ENCODE measurements at regions not wholly inside any gene's neighbourhood (a gene's known extent, or its start where the extent isn't known, plus 50 kb on each side); places are given as distances from the start of the nearest gene placed in this dataset.
A peak's percentile ranks its signal among the peaks of the same experiment; 100 is the strongest.
"Not testable (repeated sequence)": the region's sequence is repeated elsewhere in the genome, so short reads cannot be mapped to it uniquely, and the experiment has no call there.

GRCh38 chr10:77740396-77740795 lies 102.8 kb upstream of the KCNMA1 start:
- not testable (repeated sequence) for DNase-seq (ENCODE audit: low spot score)

DNA sequence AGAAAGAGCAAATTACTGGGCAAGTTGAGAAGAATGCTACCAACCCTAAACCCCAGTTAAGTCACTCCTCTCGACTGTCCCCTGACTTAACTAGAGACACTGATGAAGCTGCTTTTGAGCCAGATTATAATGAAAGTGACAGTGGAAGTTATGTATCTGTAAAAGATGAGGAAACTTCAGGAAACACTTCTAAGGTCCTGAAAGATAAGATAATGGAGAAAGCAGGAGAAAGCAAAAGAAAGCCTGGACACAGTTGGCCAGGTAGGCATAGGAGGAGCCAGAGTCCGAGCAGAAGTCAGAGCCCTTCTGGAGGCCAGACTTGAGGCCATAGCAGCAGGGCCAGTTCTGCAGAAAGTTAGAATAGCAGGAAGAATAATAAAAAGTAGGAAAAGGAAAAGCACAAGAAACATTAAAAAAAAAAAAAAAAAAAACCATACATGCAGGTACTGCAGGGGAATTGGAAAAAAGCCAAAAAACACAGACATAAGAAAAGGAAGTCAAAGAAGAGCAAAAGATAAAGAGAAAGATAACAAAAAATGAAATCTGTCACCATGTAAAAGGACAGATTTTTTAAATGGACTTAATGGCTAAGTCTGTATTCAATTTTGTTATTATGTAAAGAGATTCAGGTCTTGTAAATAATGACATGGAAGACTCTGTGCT lies 101.0 kb upstream of the KCNMA1 start:
- DNase-seq (ENCODE audit: low spot score) = no peak

DNA sequence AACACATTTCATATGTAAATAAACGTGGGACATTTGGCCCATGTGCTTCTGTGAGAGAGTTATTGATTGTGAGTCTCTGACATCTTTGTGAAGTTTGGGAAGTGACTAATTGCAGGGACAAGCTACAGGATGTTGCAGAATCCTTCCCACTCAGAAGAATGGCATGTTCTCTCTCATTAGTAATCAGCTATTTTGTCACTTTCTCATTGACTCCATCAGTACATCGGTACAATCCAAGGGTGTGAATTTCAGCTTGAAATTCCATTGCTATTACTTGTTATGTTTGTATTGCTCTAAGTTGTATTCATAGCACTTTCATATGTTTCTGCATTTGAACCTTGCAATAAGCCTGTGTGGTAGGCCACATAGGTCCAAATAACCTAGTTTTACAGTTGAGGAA lies 100.0 kb upstream of the KCNMA1 start:
- DNase-seq (ENCODE audit: low spot score) = no peak

GRCh38 chr10:77735136-77735535 lies 97.5 kb upstream of the KCNMA1 start:
- not testable (repeated sequence) for DNase-seq (ENCODE audit: low spot score)

DNA sequence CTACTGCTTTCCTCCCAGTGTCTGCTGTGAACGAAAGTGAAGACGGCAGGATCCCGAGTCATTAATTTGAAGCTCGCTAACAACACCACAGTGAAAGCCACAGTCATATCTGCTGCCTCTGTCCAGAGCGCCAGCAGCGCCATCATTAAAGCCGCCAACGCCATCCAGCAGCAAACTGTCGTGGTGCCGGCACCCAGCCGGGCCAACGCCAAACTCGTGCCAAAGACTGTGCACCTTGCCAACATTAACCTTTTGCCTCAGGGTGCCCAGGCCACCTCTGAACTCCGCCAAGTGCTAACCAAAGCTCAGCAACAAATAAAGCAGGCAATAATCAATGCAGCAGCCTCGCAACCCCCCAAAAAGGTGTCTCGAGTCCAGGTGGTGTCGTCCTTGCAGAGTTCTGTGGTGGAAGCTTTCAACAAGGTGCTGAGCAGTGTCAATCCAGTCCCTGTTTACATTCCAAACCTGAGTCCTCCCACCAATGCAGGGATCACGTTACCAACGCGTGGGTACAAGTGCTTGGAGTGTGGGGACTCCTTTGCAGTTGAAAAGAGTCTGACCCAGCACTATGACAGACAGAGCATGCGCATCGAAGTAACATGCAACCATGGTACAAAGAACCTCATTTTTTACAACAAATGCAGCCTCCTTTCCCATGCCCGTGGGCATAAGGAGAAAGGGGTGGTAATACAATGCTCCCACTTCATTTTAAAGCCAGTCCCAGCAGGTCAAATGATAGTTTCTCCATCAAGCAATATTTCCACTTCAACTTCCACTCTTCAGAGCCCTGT lies 94.8 kb upstream of the KCNMA1 start:
- no peak for DNase-seq (ENCODE audit: low spot score)

DNA sequence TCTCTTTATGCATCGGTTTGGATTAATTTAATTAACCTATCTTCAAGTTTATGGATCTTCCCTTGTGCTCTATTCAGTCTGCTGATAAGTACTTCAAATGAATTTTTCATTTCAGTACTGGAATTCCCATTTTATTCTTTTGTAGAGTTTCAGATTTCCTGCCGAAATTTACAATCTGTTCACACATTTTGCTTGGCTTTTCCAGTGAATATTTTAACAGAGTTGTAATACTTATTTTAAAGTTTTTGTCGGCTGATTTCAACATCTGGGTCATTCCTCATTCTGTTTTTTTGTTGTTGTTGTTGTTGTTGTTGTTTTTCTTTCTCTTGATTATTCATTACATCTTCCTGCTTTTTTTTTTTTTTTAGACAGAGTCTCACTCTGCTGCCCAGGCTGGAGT lies 89.9 kb upstream of the KCNMA1 start:
- DNase-seq (ENCODE audit: low spot score) = no peak

DNA sequence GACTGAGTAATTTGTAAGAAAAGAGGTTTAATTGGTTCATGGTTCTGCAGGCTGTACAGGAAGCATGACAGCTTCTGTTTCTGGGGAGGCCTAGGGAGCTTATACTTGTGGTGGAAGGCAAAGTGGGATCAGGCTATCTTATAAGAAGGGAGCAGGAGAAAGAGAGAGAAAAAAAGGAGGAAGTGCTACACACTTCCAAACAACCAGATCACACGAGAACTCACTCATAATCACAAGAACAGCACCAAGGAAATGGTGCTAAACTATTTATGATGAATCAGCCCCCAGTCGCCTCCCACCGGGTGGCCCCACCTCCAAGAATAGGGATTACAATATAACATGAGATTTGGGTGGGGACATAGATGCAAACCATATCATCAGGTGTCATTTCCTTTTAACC lies 89.1 kb upstream of the KCNMA1 start:
- DNase-seq (ENCODE audit: low spot score) = no peak

- no peak for DNase-seq (ENCODE audit: low spot score)
These were observed 88.7 kb upstream of the KCNMA1 start for GRCh38 chr10:77726301-77726700.

GRCh38 chr10:77724820-77725219 lies 87.2 kb upstream of the KCNMA1 start:
- DNase-seq (ENCODE audit: low spot score) = no peak

GRCh38 chr10:77723376-77723775 lies 85.8 kb upstream of the KCNMA1 start:
- no peak for DNase-seq (ENCODE audit: low spot score)

- not testable (repeated sequence) for DNase-seq (ENCODE audit: low spot score)
These were observed 85.3 kb upstream of the KCNMA1 start for GRCh38 chr10:77722956-77723355.

DNA sequence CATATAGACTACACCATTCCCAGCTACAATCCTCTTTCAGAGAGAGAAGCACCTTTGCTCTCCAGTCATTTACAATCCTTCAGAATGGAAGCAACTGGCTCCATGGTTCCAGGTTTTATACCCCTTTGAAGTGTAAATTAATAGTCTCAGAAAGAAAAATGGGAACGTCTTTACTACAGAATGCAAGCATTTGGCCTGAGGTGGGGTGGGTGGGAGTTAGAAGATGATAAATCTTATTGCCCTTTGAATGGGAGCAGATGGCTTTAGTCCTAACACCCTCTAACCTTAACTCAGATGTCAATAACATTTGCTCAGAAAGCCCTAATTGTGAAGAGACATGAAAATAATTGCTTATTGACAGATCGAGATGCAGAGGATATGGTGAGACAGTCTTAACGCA lies 84.2 kb upstream of the KCNMA1 start:
- no peak for DNase-seq (ENCODE audit: low spot score)

- no peak for DNase-seq (ENCODE audit: low spot score)
These were observed 81.3 kb upstream of the KCNMA1 start for GRCh38 chr10:77718957-77719356.

DNA sequence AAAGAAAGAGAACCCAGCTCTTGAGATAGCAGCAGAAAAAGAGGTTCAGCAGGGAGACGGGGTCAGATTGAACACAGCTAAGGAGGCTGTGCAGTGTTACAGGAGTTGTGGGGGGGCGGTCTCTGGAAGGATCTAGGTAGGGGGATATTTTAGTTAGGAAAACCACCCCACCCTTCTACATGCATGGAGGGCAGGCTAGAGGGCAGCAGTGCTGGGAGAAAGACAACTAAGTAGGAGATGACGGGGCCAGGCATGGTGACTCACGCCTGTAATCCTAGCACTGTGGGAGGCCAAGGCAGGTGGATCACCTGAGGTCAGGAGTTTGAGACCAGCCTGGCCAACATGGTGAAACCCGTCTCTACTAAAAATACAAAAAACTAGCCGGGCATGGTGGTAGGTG lies 80.7 kb upstream of the KCNMA1 start:
- DNase-seq (ENCODE audit: low spot score) = not testable (repeated sequence)

GRCh38 chr10:77717336-77717735 lies 79.7 kb upstream of the KCNMA1 start:
- DNase-seq (ENCODE audit: low spot score) = no peak

DNA sequence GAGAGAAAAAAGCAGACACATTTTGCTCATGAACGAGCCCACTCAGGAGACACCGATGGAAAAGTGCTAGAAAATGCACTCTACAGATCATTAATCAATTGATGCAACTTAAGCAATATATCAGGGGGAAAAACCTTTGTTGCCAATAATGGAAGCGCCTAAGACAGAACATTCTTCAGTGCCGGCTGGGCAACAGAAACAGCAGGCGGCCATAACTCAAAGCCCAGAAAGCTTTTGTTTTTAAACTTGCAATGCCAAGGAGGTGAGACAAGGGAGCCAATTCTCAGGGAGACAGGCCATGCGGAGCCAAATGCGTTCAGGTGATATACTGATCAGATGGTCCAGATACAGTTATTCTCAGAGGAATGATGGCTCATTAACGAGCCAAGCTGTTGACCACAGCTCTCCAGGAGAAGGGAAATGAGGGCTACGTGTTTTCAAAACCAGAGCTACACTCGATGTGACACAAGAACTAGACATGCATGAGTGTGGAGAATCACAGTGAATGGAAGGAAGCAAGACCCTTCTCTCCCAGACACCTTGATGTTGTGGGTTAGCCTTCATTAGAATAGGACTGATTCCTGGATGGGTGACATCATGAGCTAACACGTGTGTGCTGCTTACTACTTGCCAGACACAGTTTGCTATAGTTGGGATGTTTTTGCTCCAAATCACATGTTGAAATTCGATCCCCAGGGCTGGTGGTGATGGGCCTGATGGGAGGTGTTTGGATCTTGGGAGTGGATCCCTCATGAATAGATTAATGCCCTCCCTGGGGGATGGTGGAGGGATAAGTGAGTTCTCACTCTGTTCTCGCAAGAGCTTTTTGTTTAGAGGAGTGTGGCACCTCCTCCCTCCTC lies 79.1 kb upstream of the KCNMA1 start:
- no peak for DNase-seq (ENCODE audit: low spot score)

GRCh38 chr10:77715536-77715935 lies 77.9 kb upstream of the KCNMA1 start:
- no peak for DNase-seq (ENCODE audit: low spot score)

GRCh38 chr10:77715088-77715487 lies 77.5 kb upstream of the KCNMA1 start:
- DNase-seq (ENCODE audit: low spot score) = peak; percentile 18

GRCh38 chr10:77713521-77714280 lies 76.1 kb upstream of the KCNMA1 start:
- DNase-seq (ENCODE audit: low spot score) = no peak

GRCh38 chr10:77712207-77712606 lies 74.6 kb upstream of the KCNMA1 start:
- DNase-seq (ENCODE audit: low spot score) = no peak

GRCh38 chr10:77711683-77712049 lies 74.1 kb upstream of the KCNMA1 start:
- DNase-seq (ENCODE audit: low spot score) = no peak
